SIG-M5 treated with dmso at 0.1 percent for 504 hours (cell line): ENCODE measurements at regions not wholly inside any gene's neighbourhood (a gene's known extent, or its start where the extent isn't known, plus 50 kb on each side); places are given as distances from the start of the nearest gene placed in this dataset.
"Not testable (repeated sequence)": the region's sequence is repeated elsewhere in the genome, so short reads cannot be mapped to it uniquely, and the experiment has no call there.

ENCODE experiments used
- DNase-seq: peaks from one replicate; lab custom pipeline; 2025; ENCODE audit not compliant: unreplicated experiment; lab: John Stamatoyannopoulos, UW

DNA sequence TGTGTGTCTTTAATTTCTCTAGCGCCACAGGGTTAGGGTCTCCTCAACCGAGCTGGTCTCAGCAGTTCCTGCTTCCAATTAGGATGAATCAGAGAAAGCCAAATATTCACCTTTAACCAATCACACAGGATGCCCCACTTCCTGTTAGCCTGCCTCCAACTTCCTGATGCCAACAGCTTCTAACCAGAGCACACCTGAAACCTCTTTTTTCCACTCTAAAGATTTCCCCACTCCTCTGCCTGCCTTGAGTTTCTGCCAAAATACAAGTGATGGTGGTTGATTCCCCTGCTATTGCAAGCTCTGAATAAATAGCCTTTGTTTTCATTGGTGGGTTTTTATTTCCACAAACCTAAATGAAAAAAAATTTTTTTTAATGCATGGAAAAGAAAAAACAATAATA, 144.7 kb upstream of the UST start:
- no peak for DNase-seq

DNA sequence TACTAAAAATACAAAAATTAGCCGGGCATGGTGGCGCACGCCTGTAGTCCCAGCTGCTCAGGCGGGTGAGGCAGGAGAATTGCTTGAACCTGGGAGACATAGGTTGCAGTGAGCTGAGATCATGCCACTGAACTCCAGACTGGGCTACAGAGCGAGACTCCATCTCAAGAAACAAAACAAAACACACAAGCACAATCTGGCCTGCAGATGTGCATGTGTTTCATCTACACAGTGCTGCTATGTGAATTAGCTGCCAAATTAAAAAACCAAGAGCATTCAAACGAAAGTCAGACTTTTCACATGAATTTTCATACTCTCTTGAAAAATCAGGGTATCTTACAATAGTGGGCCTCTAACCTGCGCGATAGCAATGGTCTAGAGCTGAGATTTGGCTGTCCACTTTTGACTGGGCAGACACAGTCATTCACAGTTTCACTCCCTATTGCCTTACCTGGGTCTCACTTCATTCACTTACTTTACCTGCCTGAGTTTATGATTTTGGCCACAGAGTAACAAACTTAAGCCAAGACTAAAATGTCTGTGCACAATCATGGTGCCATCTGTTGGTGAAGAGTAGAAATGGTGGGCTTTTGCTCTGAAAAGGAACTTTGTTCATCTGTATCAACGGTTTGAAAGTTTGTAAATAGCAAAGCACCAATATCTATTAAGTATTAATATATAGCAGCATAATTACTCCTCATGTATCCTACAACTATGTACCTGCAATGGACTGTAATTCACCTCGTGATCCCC, 138.5 kb upstream of the UST start:
- peak; percentile 5 for DNase-seq

DNA sequence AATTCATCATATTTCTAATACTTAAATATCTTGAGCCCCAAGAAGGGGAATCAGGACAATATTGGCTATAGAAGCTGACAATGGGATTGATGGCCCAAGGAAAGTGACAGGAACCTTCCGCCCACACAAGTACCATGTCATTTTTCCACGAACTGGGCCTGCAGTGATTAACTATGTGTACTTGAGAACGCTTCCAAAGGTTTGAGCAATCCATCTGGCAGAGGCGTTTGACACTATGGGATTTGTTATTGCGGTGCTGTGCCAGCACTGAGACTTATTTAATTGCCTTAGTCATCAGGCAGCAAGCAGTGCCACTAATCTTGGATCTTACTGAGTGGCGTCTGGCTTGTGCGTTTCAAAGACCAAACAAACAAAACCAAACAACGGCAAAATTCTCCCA, 135.6 kb upstream of the UST start:
- no peak for DNase-seq

DNA sequence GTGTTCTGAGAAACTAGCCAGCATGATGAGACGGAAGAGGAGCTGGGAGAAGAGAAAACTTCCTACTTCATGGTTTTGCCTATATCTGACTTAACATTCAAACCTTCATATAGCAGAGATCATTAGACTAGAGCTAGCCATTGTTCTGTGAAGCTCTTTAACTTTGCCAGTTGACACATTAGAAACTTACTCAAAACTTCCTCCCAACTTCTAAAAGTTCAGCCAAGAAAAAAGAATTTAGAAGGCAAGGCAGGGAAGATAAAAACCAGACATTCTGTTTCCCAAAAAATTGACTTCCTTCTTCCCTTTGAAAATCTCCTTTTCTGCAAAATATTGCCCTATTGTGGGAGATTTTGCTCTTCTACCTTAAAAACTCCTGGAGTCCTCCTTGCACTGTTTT, 134.8 kb upstream of the UST start:
- no peak for DNase-seq

DNA sequence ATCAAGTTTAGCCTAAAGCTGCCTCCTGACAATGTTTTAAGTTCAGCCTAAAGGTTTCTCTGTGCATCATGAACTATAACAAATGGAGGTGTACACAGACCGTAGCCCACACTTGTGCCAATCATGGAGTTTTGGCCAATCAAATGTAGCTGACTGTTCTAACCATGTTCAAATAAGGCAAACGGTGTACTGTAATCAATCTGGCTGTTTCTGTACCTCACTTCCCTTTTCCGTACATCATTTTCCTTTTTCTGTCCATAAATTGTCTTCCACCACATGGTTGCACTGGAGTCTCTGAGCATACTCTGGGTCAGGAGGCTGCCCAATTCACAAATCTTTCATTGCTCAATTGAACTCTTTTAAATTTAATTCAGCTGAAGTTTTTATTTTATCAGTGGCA, 132.2 kb upstream of the UST start:
- DNase-seq: no peak

DNA sequence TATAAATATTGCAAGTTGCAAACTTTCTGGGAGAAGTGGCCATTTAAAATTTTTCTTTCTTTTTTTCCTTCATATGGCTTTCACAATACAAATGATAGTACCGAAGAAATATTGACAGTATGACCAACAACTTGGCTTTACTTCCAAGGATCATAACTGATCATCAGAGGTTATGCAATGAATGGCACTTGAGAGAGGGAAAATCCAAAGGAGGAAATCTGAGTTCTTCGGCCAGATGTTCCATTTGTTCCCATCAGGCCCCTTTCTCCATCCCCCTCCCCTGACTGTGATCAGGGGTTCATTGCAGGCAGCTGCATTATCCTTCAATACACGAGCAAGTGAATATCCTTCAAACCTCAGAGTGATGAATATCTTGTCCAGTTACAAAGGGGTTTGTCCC, 130.0 kb upstream of the UST start:
- no peak for DNase-seq

DNA sequence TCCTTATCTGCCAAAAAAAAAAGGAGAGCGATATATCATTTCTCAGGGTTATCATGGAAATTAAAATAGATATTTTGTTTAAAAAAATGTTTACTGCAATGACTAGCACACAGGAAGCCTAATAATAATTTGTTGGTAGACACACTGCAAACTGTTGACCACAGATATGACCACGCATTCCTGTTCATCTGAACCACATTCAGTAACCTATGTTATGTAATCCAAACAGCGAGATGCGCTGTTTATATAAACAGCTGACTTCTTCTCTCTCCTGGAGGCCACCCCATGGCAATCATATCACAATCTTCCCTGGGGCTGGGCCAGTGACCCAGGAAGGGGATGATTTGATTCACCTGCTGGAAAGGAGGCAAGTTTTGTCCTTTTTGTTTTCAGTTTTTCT, 129.3 kb upstream of the UST start:
- DNase-seq: no peak

DNA sequence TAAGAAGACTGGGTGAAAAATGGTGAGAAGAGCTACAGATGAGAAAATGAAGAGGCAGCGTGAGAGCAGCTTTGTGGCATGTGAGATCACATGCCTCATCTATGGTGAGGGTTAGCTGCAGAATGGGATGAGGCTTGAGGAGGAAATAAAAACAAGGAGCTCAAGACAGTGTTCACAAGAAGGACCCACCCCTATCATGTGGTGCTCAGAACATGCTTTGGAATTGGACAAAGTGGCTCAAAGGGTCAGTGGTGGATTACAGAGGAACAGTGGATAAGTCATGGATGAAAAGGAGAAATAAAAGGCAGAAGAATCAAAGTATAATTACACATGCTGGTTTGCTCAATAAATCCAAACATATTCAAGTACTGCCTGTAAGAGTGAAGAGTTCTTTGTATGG, 126.9 kb upstream of the UST start:
- DNase-seq: no peak

DNA sequence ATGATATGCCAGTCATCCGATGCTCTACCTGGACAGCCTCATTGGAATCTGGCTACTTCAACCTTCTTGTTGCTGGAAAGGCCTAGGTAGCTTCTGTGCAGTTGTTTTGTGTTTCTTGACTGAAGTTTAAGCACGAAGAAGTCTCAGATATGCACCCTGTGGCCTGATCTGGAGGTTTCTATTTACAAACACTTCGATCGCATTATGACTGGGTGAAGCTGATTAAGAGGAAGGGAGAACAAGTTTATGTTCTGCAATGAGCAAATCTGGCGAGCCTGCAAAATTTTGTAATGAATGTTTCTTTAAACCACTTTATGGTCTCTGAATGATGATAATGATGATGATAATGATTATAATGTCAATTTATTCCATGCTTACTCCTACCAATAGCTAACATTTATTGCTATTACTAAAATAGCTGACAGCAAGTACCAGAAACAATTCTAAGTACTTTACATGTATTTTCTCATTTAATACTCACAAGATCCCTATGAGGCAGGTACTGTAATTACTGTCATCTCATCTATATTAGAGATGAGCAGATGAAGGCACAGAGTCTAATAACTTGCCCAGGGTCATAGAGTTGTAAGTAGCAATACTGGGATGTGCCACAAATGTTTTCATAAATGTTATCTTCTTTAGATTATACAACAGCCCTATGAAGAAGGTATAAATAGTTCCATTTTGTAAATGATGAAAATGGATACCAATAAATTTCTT, 126.1 kb upstream of the UST start:
- no peak for DNase-seq

DNA sequence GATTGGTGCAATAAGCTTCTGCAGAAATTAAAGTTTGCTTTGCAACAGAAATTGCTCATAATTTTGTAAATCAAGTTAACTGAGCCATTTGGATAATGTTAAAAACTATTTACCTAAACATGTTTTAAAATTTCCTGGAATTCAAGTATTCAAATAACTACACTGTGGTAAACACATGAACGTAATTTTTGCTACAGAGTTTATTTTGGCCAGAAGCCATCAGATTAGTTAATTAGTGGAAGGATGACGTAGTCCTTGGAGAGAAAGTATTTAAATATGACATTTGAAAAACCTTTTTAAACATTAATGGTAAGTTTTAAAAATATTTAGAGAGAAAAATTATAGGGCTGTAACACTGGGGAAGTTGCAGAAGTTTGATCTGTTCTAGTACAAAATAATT, 121.2 kb upstream of the UST start:
- no peak for DNase-seq

DNA sequence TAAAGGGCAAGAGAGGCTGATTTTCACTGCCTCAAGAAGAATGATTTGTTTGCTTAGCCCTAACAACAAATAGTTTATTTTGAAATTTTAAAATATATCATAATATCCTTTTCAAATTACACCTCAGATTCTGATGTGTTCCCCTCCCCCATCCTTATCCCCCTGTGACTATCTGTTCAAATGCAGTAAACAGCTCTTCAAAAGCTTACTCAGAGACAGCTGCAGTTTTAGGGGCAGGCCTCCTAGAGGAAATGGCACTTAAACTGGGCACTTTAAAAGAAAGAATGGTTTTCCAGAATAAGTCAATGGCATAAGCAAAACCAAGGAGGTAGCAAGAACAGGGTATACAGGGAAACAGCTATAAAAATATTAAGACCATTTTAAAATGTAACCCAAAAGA, 118.6 kb upstream of the UST start:
- no peak for DNase-seq

DNA sequence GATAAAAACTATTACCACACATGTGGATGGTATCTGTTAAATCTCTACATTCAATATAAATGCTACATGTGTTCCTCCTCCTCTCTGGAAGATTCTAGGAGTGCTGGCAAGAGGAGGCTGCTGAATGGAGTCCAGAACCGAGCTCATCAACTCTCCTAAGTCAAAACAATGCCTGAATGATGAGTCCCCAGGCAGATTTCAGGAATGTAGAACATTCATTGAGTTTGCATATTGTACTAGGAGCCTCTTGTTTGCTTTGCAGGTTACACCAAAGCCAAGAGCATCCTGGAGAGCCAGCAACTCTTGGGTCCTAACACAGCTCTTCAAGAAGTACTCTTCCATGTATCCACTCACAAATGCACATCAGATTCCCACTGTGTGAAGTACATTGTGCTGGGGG, 117.6 kb upstream of the UST start:
- no peak for DNase-seq

DNA sequence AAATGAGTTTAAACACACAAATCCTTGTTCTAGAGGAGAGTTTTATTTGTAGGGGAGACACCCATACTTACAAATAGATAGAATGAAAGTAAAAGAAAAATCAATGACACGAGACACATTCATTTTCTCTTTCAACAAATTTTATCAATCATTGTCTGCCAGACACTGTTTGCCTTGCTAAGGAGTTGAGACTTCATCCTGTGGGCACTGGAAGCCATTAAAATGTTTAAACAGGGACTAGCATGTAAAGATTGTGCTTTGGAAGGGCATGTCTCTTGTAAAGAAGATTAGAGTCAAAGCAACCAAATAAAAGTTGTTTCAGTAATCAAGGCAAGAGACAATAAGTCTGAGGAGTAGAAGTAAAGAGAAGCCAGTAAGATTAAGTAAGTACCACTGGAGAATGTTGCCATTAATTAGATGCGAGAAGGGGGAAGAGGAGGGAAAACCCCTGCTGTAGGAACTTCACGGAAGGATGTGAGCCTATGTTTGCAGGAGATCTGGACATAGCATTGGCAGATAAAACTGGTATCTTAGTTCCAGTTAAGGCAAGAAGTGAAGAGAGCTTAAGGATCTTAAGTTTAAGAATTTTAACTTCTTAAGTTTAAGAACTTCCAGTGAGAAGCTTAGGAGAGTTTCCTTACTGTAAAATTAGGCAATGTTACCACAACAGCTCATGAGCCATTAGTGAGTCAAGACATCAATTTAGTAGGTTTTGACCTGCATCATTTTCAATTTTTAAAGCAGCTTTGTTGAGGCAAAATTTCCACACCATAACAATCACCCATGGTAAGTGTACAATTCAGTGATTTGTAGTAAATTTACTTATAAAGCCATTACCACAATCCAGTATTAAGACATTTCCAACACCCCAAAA, 117.0 kb upstream of the UST start:
- no peak for DNase-seq

DNA sequence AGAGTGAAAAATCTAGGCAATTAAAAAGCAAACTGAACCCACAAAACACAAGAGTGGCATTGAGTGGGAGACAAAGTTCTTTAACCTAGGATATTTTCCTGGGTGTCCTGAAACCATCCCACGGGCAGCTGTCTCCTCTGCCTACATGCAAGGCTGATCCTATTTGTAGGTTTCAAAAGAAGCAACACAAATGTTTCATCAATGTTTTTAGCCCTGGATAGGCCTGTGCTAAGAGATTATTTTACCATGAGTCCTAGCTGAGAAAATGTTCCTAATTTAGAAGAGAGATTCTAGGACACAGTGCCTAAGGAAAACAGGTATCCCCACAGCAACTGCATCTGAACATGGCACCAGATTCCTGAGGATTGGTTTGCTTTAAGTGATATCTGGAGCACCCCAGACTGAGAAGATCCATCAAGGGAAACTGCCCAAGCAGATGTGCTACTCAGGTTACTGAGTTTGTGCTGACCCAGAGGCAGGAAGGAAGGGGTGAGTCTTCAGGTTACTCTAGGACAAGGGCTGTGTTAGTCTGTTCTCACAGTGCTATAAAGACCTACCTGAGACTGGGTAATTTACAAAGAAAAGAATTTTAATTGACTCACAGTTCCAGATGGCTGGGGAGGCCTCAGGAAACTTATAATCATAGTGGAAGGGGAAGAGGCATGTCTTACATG, 111.6 kb upstream of the UST start:
- no peak for DNase-seq

DNA sequence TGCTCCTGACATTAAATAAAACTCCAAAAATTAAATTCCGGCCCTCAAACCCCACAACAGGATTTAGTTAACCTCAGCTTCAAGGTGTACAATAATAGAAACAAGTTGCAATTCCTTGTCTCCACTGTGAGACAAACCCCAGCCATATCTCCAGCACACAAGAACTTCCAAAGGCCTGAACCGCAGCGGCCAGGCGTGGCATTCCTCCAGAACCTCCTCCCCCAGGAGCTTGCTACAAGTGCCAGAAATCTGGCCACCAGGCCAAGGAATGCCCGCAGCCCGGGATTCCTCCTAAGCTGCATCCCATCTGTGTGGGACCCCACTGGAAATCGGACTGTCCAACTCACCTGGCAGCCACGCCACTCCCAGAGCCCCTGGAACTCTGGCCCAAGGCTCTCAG, 105.0 kb upstream of the UST start:
- not testable (repeated sequence) for DNase-seq

DNA sequence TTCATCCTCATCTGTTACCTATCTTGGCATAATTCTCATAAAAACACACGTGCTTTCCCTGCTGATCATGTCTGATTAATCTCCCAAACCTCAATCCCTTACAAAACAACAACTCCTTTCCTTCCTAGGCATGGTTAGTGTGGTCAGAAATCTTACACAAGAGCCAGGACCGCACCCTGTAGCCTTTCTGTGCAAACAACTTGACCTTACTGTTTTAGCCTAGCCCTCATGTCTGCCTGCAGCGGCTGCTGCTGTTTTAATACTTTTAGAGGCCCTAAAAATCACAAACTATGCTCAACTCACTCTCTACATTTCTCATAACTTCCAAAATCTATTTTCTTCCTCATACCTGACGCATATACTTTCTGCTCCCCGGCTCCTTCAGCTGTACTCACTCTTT, 103.6 kb upstream of the UST start:
- DNase-seq: not testable (repeated sequence)

DNA sequence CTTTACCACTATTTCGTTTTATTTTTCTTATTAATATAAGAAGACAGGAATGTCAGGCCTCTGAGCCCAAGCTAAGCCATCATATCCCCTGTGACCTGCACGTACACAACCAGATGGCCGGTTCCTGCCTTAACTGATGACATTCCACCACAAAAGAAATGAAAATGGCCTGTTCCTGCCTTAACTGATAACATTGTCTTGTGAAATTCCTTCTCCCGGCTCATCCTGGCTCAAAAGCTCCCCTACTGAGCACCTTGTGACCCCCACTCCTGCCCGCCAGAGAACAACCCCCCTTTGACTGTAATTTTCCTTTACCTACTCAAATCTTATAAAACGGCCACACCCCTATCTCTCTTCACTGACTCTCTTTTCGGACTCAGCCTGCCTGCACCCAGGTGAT, 101.8 kb upstream of the UST start:
- DNase-seq: not testable (repeated sequence)

DNA sequence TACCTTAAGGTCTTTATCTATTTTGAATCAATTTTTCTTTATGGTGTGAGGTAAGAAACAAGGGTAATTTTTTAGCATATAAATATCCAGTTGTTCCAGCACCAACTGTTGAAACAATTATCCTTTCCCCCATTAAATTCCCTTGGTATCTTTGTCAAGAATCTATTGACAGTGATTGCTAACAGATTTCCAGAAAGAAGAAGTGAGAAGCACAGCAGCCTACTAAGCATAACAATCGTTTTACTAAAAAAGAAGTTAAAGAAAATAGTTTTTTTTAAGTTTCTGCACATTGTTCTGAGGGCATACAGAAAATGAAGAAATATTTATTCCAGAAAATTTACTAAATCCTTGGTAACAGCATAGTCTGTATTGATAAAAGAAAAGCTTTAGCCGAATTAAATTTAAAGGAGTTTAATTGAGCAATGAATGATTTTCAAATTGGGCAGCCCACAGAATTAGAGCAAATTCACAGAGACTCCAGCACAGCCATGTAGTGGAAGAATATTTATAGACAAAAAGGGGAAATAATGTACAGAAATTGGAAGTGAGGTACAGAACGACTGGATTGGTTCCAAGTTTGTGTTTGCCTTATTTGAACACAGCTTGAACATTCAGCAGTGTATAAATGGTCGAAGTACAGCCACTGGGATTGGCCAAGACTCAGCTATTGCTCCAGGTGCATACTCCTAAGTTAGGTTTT, 97.9 kb upstream of the UST start:
- DNase-seq: no peak

DNA sequence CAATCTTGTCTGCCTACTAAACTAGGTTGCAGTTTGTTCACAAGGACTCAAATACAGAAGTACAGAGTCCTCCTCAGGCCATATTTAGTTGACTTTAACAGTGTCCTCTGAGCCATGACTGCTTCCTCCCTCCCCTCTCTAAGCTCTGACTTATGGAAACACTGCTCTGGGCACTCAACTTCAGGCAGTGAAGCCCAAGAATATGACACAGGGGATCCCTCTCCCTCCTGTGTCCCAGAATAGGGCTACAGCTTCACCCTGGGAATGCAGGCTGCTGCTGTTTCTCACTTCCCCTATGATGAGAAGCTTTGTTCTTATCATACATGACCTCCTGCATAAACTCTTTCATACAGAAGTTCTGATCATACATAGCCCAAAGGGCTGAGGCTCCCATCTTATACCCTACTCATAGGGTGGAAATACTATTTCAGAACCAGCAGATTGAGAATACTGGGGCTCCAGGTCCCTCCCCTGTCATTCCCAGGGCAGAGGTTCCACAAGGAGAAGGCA, 97.3 kb upstream of the UST start:
- no peak for DNase-seq

DNA sequence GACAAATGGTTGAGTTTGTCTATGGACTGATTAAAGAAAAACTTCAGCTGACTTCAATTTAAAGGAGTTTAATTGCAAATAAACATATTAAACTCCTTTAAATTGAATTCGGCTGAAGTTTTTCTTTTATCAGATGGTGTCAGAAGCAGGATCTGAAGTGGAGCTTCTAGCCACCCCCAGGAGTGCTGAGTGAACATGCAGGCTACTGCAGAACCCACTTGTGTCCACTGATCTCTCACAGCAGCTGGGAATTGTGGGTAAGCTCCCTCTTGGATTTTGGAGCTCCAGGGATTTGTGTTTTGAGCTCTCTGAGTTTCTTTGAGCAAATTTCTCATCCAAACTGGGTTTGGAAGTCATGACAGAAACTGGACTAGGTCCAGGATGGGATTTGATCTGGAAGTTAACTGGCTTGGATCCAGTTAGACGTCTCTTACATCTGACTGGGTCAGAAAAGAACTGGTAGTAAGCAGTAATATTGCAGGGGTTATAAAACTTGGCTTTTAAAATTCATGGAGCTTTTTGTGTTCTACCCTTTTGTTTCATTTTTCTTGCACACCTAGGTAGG, 95.8 kb upstream of the UST start:
- DNase-seq: no peak
